IMR-90 (cell line): ENCODE measurements at regions not wholly inside any gene's neighbourhood (a gene's known extent, or its start where the extent isn't known, plus 50 kb on each side); places are given as distances from the start of the nearest gene placed in this dataset.

Experiments
- BHLHE40 ChIP-seq: fragments of 150-350 bp; IDR thresholded peaks from 2 replicates; pipeline ENCODE4 v1.6.1; 2016; ENCODE audit warnings: mild to moderate bottlenecking, low read depth, low read length
- CEBPB ChIP-seq: IDR thresholded peaks from 2 replicates; pipeline ENCODE4 v1.6.1; 2012; ENCODE audit warnings: low read depth, low read length, improper control_type of control experiment
- ELK1 ChIP-seq: fragments of 150-350 bp; IDR thresholded peaks from 2 replicates; pipeline ENCODE4 v1.6.1; 2016; ENCODE audit warnings: low read depth, mild to moderate bottlenecking, low read length, moderate library complexity, borderline replicate concordance
- FOS ChIP-seq: fragments of 150-350 bp; IDR thresholded peaks from 2 replicates; pipeline ENCODE4 v1.6.1; 2016; ENCODE audit warnings: low read depth, low read length
- MAFK ChIP-seq: IDR thresholded peaks from 2 replicates; pipeline ENCODE4 v1.6.1; 2012; ENCODE audit warnings: low read depth, low read length, improper control_type of control experiment
- NFE2L2 ChIP-seq: fragments of 150-350 bp; IDR thresholded peaks from 2 replicates; pipeline ENCODE4 v1.6.1; 2016; ENCODE audit warnings: low read depth, mild to moderate bottlenecking, low read length
- POLR2A ChIP-seq: IDR thresholded peaks from 2 replicates; pipeline ENCODE4 v1.6.1; 2012; ENCODE audit warnings: mild to moderate bottlenecking, low read depth, low read length
- RAD21 ChIP-seq: IDR thresholded peaks from 2 replicates; pipeline ENCODE4 v1.6.1; 2012; ENCODE audit warnings: low read length, improper control_type of control experiment
- RCOR1 ChIP-seq: IDR thresholded peaks from 2 replicates; pipeline ENCODE4 v1.6.1; 2012; ENCODE audit warnings: mild to moderate bottlenecking, low read length, improper control_type of control experiment; ENCODE audit not compliant: insufficient replicate concordance
- RFX5 ChIP-seq: IDR thresholded peaks from 2 replicates; pipeline ENCODE4 v1.8.0; 2012; ENCODE audit warnings: low read depth, mild to moderate bottlenecking, low read length, moderate library complexity
- SMC3 ChIP-seq: fragments of 150-350 bp; IDR thresholded peaks from 2 replicates; pipeline ENCODE4 v1.6.1; 2016; ENCODE audit warnings: low read depth, mild to moderate bottlenecking, antibody characterized with exemption, low read length, moderate library complexity
- USF2 ChIP-seq: fragments of 150-350 bp; IDR thresholded peaks from 2 replicates; pipeline ENCODE4 v1.6.1; 2017; ENCODE audit warnings: mild to moderate bottlenecking, antibody characterized with exemption, low read length, low read depth
- TF ChIP-seq, protein P1 (sequence below): conservative IDR thresholded peaks from 2 replicates; pipeline ENCODE4 v1.5.1; 2012; ENCODE audit warnings: mild to moderate bottlenecking, low read depth, low read length, improper control_type of control experiment

DNA sequence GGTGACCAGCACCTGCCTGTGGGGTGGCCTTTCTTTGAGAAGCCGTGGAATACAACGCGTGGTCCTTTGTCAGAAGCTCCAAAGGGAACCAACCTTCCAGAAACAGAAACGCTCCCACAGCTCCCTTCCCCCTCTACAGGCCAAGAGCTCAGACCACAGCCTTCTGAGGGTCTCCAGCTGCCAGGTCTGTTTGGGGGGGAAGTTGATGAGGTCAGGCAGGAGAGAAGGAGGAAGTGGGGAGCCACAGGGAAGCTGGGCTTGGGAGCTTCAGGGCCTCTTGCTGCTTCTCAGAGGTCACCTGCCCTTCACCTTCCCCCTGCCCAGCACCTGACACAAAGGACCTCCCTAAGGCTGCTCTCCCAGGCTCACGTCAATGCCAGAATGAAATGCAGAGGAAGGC is 287.7 kb upstream of the ID2 start:
- TF ChIP-seq, protein P1, sequence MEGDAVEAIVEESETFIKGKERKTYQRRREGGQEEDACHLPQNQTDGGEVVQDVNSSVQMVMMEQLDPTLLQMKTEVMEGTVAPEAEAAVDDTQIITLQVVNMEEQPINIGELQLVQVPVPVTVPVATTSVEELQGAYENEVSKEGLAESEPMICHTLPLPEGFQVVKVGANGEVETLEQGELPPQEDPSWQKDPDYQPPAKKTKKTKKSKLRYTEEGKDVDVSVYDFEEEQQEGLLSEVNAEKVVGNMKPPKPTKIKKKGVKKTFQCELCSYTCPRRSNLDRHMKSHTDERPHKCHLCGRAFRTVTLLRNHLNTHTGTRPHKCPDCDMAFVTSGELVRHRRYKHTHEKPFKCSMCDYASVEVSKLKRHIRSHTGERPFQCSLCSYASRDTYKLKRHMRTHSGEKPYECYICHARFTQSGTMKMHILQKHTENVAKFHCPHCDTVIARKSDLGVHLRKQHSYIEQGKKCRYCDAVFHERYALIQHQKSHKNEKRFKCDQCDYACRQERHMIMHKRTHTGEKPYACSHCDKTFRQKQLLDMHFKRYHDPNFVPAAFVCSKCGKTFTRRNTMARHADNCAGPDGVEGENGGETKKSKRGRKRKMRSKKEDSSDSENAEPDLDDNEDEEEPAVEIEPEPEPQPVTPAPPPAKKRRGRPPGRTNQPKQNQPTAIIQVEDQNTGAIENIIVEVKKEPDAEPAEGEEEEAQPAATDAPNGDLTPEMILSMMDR, result no peak
- no peak for TF ChIP-seq USF2
- no peak for TF ChIP-seq POLR2A
- no peak for TF ChIP-seq NFE2L2
- TF ChIP-seq RCOR1, result no peak
- TF ChIP-seq CEBPB, result no peak
- no peak for TF ChIP-seq RFX5
- TF ChIP-seq BHLHE40, result no peak
- no peak for TF ChIP-seq ELK1
- TF ChIP-seq FOS, result no peak
- no peak for TF ChIP-seq MAFK
- TF ChIP-seq SMC3, result no peak
- TF ChIP-seq RAD21, result no peak
